AG09319 (cell line): ENCODE measurements at regions not wholly inside any gene's neighbourhood (a gene's known extent, or its start where the extent isn't known, plus 50 kb on each side); places are given as distances from the start of the nearest gene placed in this dataset.
"Not testable (repeated sequence)": the region's sequence is repeated elsewhere in the genome, so short reads cannot be mapped to it uniquely, and the experiment has no call there.

Source experiments
- DNase-seq: peaks from one replicate; pipeline ENCODE4 v3.0.0-alpha.2; 2010; ENCODE audit warnings: low read depth; ENCODE audit errors: extremely low read depth
- TF ChIP-seq, protein P1 (sequence below): IDR thresholded peaks from 2 replicates; pipeline ENCODE4 v1.5.1; 2011; ENCODE audit warnings: low read depth, mild to moderate bottlenecking, inconsistent platforms, low read length, moderate library complexity

GRCh38 chr13:23086968-23087623 is 93.7 kb upstream of the SGCG start:
- DNase-seq = no peak
- TF ChIP-seq, protein P1, sequence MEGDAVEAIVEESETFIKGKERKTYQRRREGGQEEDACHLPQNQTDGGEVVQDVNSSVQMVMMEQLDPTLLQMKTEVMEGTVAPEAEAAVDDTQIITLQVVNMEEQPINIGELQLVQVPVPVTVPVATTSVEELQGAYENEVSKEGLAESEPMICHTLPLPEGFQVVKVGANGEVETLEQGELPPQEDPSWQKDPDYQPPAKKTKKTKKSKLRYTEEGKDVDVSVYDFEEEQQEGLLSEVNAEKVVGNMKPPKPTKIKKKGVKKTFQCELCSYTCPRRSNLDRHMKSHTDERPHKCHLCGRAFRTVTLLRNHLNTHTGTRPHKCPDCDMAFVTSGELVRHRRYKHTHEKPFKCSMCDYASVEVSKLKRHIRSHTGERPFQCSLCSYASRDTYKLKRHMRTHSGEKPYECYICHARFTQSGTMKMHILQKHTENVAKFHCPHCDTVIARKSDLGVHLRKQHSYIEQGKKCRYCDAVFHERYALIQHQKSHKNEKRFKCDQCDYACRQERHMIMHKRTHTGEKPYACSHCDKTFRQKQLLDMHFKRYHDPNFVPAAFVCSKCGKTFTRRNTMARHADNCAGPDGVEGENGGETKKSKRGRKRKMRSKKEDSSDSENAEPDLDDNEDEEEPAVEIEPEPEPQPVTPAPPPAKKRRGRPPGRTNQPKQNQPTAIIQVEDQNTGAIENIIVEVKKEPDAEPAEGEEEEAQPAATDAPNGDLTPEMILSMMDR = no peak

DNA sequence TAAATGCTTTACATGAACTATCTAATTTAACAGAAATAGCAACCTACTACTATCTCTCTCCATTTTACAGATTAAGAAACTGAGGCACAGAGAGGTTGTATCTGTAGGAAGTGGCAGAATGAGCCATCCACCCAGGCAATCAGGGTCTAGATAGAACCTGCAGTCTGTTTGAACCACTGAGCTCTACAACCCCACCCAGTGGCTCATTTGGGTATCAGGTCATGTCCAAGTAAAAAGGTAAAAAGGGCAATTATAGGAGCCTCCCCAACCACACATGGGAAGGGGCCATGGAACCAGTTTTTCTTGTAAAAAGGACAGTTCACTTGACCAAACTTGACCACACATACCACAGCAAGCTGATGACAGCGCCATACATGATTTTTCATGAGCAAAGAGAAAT is 92.9 kb upstream of the SGCG start:
- TF ChIP-seq, protein P1 = peak; percentile 52
- DNase-seq = no peak

- TF ChIP-seq, protein P1 = no peak
- no peak for DNase-seq
Observed at GRCh38 chr13:23098161-23098907, 82.4 kb upstream of the SGCG start.

GRCh38 chr13:23105051-23105450 is 75.7 kb upstream of the SGCG start:
- TF ChIP-seq, protein P1 = no peak
- no peak for DNase-seq

GRCh38 chr13:23107665-23108064 is 73.1 kb upstream of the SGCG start:
- no peak for DNase-seq
- TF ChIP-seq, protein P1 = no peak

DNA sequence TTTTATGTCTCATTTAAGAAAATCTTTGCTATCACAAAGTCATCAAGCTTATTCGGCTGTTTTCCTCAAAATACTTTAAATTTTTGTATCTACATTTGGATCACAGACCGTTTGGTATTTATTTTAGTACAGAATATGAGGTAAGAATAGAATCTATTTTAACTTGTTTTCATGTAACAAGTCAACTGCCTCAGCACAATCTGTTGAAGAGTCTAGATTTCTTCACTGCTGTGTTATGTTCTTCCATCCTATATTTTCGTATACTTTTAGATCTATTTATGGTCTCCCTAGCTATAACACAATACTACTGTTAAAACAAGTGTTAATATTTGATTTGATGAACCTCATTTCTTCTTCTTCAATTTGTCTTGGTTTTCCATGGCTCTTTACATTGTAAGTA is 61.6 kb upstream of the SGCG start:
- TF ChIP-seq, protein P1 = no peak
- DNase-seq = no peak

- DNase-seq = not testable (repeated sequence)
Observed at GRCh38 chr13:23127540-23127939, 53.2 kb upstream of the SGCG start.
